HCT116 (cell line): ENCODE measurements at regions not wholly inside any gene's neighbourhood (a gene's known extent, or its start where the extent isn't known, plus 50 kb on each side); places are given as distances from the start of the nearest gene placed in this dataset.

Experiments
- ATAC-seq: fragments of 200-7000 bp; cut with Tn5 transposase; 2 replicates; pipeline ENCODE4 v1.9.1; 2020; ENCODE audit warnings: mild to moderate bottlenecking, moderate library complexity
- BruUV-seq: library from RNA; stranded (reverse); fragments of 400-500 nt; replicated peaks from 2 replicates; lab custom pipeline; 2021; lab: Mats Ljungman, UMichigan
- CTCF ChIA-PET: fragments of 300-600 bp; sonication (Branson Sonifier 250); formaldehyde crosslinking; loops from one replicate; lab custom pipeline; 2021; ENCODE audit warnings: antibody characterized with exemption; lab: Charles Lee
- POLR2A ChIA-PET: fragments of 300-600, 350-600 bp; sonication (Branson Sonifier 250); formaldehyde crosslinking; loops from one replicate; lab custom pipeline; 2021; ENCODE audit warnings: antibody characterized with exemption; lab: Charles Lee
- RAD21 ChIA-PET, 2 experiments: fragments of 300-600 bp; sonication (Branson Sonifier 250); formaldehyde crosslinking; loops; one replicate each; lab custom pipeline; 2023; ENCODE audit warnings: low total read pairs in 2 of 2; ENCODE audit not compliant: uncharacterized antibody in 2 of 2, unreplicated experiment in 2 of 2, low non-redundant PET in 1 of 2; lab: Charles Lee
- DNase-seq: peaks from one replicate; pipeline ENCODE4 v3.0.0-alpha.2; 2010; ENCODE audit warnings: low read depth, low spot score
- H2AFZ ChIP-seq: fragments of 200-600 bp; shearing (Covaris generic), sonication (generic); 2 replicates; pipeline ENCODE4 v1.6.1; 2017; ENCODE audit warnings: low read depth, mixed run types, mixed read lengths, antibody characterized with exemption, low read length; ENCODE audit not compliant: poor library complexity, severe bottlenecking
- H3K27ac ChIP-seq: 2 replicates; pipeline ENCODE4 v1.5.1; 2012; ENCODE audit warnings: low read depth, low read length
- H3K27me3 ChIP-seq: fragments of 200-600 bp; sonication (generic); 2 replicates; pipeline ENCODE4 v1.6.1; 2016; ENCODE audit warnings: mixed run types, low read length, mixed read lengths; ENCODE audit not compliant: insufficient read depth
- H3K36me3 ChIP-seq, 2 experiments: fragments of 200-500 bp in 1 of 2; fragments of 200-600 bp in 1 of 2; sonication (Bioruptor generic) in 1 of 2; sonication (generic) in 1 of 2; 2 replicates each; pipeline versions ENCODE4 v1.5.1 to v1.6.1; 2014 to 2016; ENCODE audit warnings: low read length in 2 of 2, inconsistent platforms in 1 of 2, mixed read lengths in 1 of 2, mixed run types in 1 of 2; ENCODE audit not compliant: insufficient read depth in 2 of 2, control insufficient read depth in 1 of 2
- H3K4me1 ChIP-seq, 2 experiments: fragments of 200-600 bp in 1 of 2; sonication (generic) in 1 of 2; 2 replicates each; pipeline versions ENCODE4 v1.5.1 to v1.6.1; 2012 to 2017; ENCODE audit warnings: low read length in 2 of 2, inconsistent platforms in 1 of 2, mild to moderate bottlenecking in 1 of 2, mixed read lengths in 1 of 2, mixed run types in 1 of 2, moderate library complexity in 1 of 2; ENCODE audit not compliant: insufficient read depth in 2 of 2, control insufficient read depth in 1 of 2
- H3K4me2 ChIP-seq: fragments of 200-600 bp; sonication (generic); 2 replicates; pipeline ENCODE4 v1.6.1; 2017; ENCODE audit warnings: mixed run types, low read length, mixed read lengths
- H3K4me3 ChIP-seq, 2 experiments: fragments of 200-600 bp in 1 of 2; sonication (generic) in 1 of 2; replicated peaks in 1 of 2; 2 replicates each; pipeline ENCODE4 v1.5.1; 2011 to 2016; ENCODE audit warnings: low read length in 2 of 2, control low read depth in 1 of 2, low read depth in 1 of 2, mild to moderate bottlenecking in 1 of 2, mixed read lengths in 1 of 2, mixed run types in 1 of 2
- H3K79me2 ChIP-seq: fragments of 200-600 bp; sonication (generic); 2 replicates; pipeline ENCODE4 v1.6.1; 2017; ENCODE audit warnings: mild to moderate bottlenecking, mixed run types, low read length, moderate library complexity, mixed read lengths; ENCODE audit not compliant: insufficient read depth
- H3K9ac ChIP-seq: fragments of 200-600 bp; sonication (generic); 2 replicates; pipeline ENCODE4 v1.6.1; 2016; ENCODE audit warnings: low read length, mixed read lengths
- H3K9me2 ChIP-seq: fragments of 200-600 bp; sonication (generic), shearing (Covaris generic); 2 replicates; pipeline ENCODE4 v1.6.1; 2017; ENCODE audit warnings: mixed run types, mild to moderate bottlenecking, moderate library complexity; ENCODE audit not compliant: insufficient read depth
- H3K9me3 ChIP-seq, 2 experiments: fragments of 200-500 bp in 1 of 2; fragments of 200-600 bp in 1 of 2; sonication (Bioruptor generic) in 1 of 2; sonication (generic) in 1 of 2; 2 replicates each; pipeline ENCODE4 v1.6.1; 2014 to 2017; ENCODE audit warnings: low read length in 2 of 2, mixed read lengths in 2 of 2, inconsistent platforms in 1 of 2, low read depth in 1 of 2, mild to moderate bottlenecking in 1 of 2, mixed run types in 1 of 2, moderate library complexity in 1 of 2; ENCODE audit not compliant: control insufficient read depth in 1 of 2, insufficient read depth in 1 of 2
- H4K20me1 ChIP-seq: fragments of 200-600 bp; sonication (generic), shearing (Covaris generic); 2 replicates; pipeline ENCODE4 v1.6.1; 2017; ENCODE audit warnings: mixed run types, mild to moderate bottlenecking, moderate library complexity; ENCODE audit not compliant: insufficient read depth
- CEBPB ChIP-seq: IDR thresholded peaks from 2 replicates; pipeline ENCODE4 v1.6.1; 2012; ENCODE audit warnings: low read depth
- CTCF ChIP-seq, 3 experiments: fragments of 200-600 bp in 1 of 3; sonication (generic) in 1 of 3; IDR thresholded peaks in 2 of 3; conservative IDR thresholded peaks in 1 of 3; 2 replicates each; pipeline ENCODE4 v1.5.1; 2012 to 2017; ENCODE audit warnings: low read depth in 2 of 3, low read length in 2 of 3, antibody characterized with exemption in 1 of 3, borderline replicate concordance in 1 of 3, control low read depth in 1 of 3, mild to moderate bottlenecking in 1 of 3, mixed read lengths in 1 of 3, mixed run types in 1 of 3, moderate library complexity in 1 of 3; ENCODE audit not compliant: insufficient read depth in 1 of 3
- ELF1 ChIP-seq: IDR thresholded peaks from 2 replicates; pipeline ENCODE4 v1.6.1; 2012; ENCODE audit warnings: low read depth, borderline replicate concordance
- EZH2phosphoT487 ChIP-seq: fragments of 200-600 bp; IDR thresholded peaks from 2 replicates; pipeline ENCODE4 v1.6.1; 2018; ENCODE audit warnings: antibody characterized with exemption, borderline replicate concordance
- MAX ChIP-seq: IDR thresholded peaks from 2 replicates; pipeline ENCODE4 v1.6.1; 2012
- POLR2AphosphoS5 ChIP-seq: IDR thresholded peaks from 2 replicates; pipeline ENCODE4 v1.6.1; 2011; ENCODE audit warnings: mild to moderate bottlenecking, low read depth, low read length, moderate library complexity
- RAD21 ChIP-seq: IDR thresholded peaks from 2 replicates; pipeline ENCODE4 v1.6.1; 2012; ENCODE audit warnings: low read depth, mild to moderate bottlenecking
- REST ChIP-seq: IDR thresholded peaks from 2 replicates; pipeline ENCODE4 v1.6.1; 2012; ENCODE audit warnings: low read depth
- SRF ChIP-seq: IDR thresholded peaks from 2 replicates; pipeline ENCODE4 v1.6.1; 2012; ENCODE audit warnings: low read depth
- TCF7L2 ChIP-seq: IDR thresholded peaks from 2 replicates; pipeline ENCODE4 v1.7.0; 2011; ENCODE audit warnings: borderline replicate concordance, inconsistent platforms; ENCODE audit not compliant: insufficient read depth, insufficient read length; ENCODE audit errors: extremely low read depth
- ZBTB33 ChIP-seq: IDR thresholded peaks from 2 replicates; pipeline ENCODE4 v1.6.1; 2011; ENCODE audit warnings: mild to moderate bottlenecking, low read length, moderate library complexity; ENCODE audit not compliant: insufficient replicate concordance; ENCODE audit errors: extremely low read depth
- ZNF274 ChIP-seq: fragments of 200-500 bp; sonication (Bioruptor generic); IDR thresholded peaks from 2 replicates; pipeline ENCODE4 v1.6.1; 2014; ENCODE audit warnings: mild to moderate bottlenecking, low read depth, low read length, inconsistent platforms
- intact Hi-C: fragments of 100-400 bp; cut with micrococcal nuclease; formaldehyde crosslinking; loops from 2 replicates; pipeline ENCODE4 v1.10.0; 2022

GRCh38 chrX:86946569-86946968 lies 571.0 kb upstream of the KLHL4 start:
- ChIA-PET RAD21 (no interaction called here), POLR2A (no interaction called here), CTCF (no interaction called here)
- Histone ChIP-seq H3K9me3 (no peaks in the 10 kb centered on the region), H3K4me3 (no peak overlapping the region), H3K27me3 (no peaks in the 10 kb centered on the region), H3K4me2 (no peak overlapping the region), H3K36me3 (no peaks in the 10 kb centered on the region), H3K79me2 (no peaks in the 10 kb centered on the region), H2AFZ (no peak overlapping the region), H3K9ac (no peak overlapping the region), H4K20me1 (no peaks in the 10 kb centered on the region), H3K9me2 (no peaks in the 10 kb centered on the region), H3K4me1 (no peaks in the 10 kb centered on the region), H3K27ac (no peak overlapping the region)
- TF ChIP-seq EZH2phosphoT487 (no peak), CTCF (IDR thresholded peaks at IDR 0.05 in 2 of 3, conservative IDR thresholded peaks at IDR 0.05 in 1 of 3; ENCODE audit: borderline replicate concordance in 1 of 3, insufficient read depth in 1 of 3, low read depth in 2 of 3, low read length in 2 of 3) (peak in 2 of 3 experiments; percentile 33 to 34; a peak in 2 of 6 replicates), SRF (no peak)
- DNase-seq: no peak
- intact Hi-C loops: no loop called here
- no TSS peak for BruUV-seq
- ATAC-seq: no peak

GRCh38 chrX:86964321-86964720 lies 553.3 kb upstream of the KLHL4 start:
- no peaks in the 10 kb centered on the region for H3K36me3 ChIP-seq
- no peak overlapping the region for H3K4me3 ChIP-seq
- intact Hi-C loops: no loop called here
- ChIA-PET POLR2A (no interaction called here), RAD21 (no interaction called here), CTCF (no interaction called here)
- no peaks in the 10 kb centered on the region for H3K9me2 ChIP-seq
- H3K4me1 ChIP-seq: no peaks in the 10 kb centered on the region
- H3K9me3 ChIP-seq: no peaks in the 10 kb centered on the region
- no peak overlapping the region for H3K4me2 ChIP-seq
- H4K20me1 ChIP-seq: no peaks in the 10 kb centered on the region
- no peaks in the 10 kb centered on the region for H3K27me3 ChIP-seq
- BruUV-seq: no TSS peak
- no peaks in the 10 kb centered on the region for H3K79me2 ChIP-seq
- H3K27ac ChIP-seq: no peak overlapping the region
- no peak for DNase-seq
- ATAC-seq: no peak
- H2AFZ ChIP-seq: no peak overlapping the region
- H3K9ac ChIP-seq: no peak overlapping the region
- TF ChIP-seq ZBTB33 (no peak), TCF7L2 (no peak), MAX (no peak), REST (no peak), RAD21 (no peak), ELF1 (no peak), POLR2AphosphoS5 (no peak), CEBPB (no peak), ZNF274 (no peak), EZH2phosphoT487 (no peak)
